ENCODE measurements at regions not wholly inside any gene's neighbourhood (a gene's known extent, or its start where the extent isn't known, plus 50 kb on each side); places are given as distances from the start of the nearest gene placed in this dataset.

DNA sequence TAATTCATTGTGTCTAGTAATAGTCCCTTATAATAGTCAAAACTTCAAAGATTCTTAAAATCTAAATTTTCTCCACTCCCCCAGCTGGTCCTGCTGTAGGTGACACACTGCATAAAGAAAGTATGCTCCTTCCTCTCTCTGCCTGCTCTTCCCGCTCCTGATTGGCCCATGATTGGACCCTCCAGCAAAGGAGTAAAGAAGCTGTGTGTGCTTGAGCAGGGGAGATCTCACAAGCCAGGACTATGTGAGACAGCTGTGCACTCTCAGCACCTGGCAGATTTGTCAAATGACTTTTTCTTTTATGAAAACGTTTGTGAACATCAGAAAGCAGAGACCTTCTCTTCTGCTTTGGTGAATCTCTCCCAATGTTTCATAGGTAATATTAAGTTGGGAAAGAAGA is 274.8 kb upstream of the LYPLAL1 start:
- TF ChIP-seq, protein P1, sequence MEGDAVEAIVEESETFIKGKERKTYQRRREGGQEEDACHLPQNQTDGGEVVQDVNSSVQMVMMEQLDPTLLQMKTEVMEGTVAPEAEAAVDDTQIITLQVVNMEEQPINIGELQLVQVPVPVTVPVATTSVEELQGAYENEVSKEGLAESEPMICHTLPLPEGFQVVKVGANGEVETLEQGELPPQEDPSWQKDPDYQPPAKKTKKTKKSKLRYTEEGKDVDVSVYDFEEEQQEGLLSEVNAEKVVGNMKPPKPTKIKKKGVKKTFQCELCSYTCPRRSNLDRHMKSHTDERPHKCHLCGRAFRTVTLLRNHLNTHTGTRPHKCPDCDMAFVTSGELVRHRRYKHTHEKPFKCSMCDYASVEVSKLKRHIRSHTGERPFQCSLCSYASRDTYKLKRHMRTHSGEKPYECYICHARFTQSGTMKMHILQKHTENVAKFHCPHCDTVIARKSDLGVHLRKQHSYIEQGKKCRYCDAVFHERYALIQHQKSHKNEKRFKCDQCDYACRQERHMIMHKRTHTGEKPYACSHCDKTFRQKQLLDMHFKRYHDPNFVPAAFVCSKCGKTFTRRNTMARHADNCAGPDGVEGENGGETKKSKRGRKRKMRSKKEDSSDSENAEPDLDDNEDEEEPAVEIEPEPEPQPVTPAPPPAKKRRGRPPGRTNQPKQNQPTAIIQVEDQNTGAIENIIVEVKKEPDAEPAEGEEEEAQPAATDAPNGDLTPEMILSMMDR (IDR thresholded peaks at IDR 0.05) = no peak
- TF ChIP-seq POLR2A (IDR thresholded peaks at IDR 0.05) = no peak

All from uterus (tissue), 2 donors.